COR-L47 (cell line): ENCODE measurements at regions not wholly inside any gene's neighbourhood (a gene's known extent, or its start where the extent isn't known, plus 50 kb on each side); places are given as distances from the start of the nearest gene placed in this dataset.

ENCODE experiments used
- DNase-seq: peaks from one replicate; lab custom pipeline; 2025; lab: John Stamatoyannopoulos, UW

- no peak for DNase-seq
Measured at GRCh38 chr2:67462738-67463496, 65.8 kb downstream of the ETAA1 start.

- peak; percentile 80 for DNase-seq
Measured at GRCh38 chr2:67463810-67464209, 66.7 kb downstream of the ETAA1 start.

GRCh38 chr2:67465623-67466022 lies 68.5 kb downstream of the ETAA1 start:
- DNase-seq = peak; percentile 56

GRCh38 chr2:67466734-67467133 lies 69.6 kb downstream of the ETAA1 start:
- no peak for DNase-seq

- no peak for DNase-seq
Measured at GRCh38 chr2:67471681-67472080, 74.5 kb downstream of the ETAA1 start.

GRCh38 chr2:67476809-67477790 lies 80.0 kb downstream of the ETAA1 start:
- DNase-seq = peak; percentile 47

GRCh38 chr2:67479261-67479660 lies 82.1 kb downstream of the ETAA1 start:
- DNase-seq = no peak

GRCh38 chr2:67485431-67485830 lies 88.3 kb downstream of the ETAA1 start:
- no peak for DNase-seq

- no peak for DNase-seq
Measured at GRCh38 chr2:67486041-67486796, 89.1 kb downstream of the ETAA1 start.

- no peak for DNase-seq
Measured at GRCh38 chr2:67487993-67488392, 90.9 kb downstream of the ETAA1 start.

GRCh38 chr2:67489396-67489795 lies 92.3 kb downstream of the ETAA1 start:
- no peak for DNase-seq

- DNase-seq = no peak
Measured at GRCh38 chr2:67498931-67499330, 101.8 kb downstream of the ETAA1 start.

- DNase-seq = no peak
Measured at GRCh38 chr2:67499989-67500388, 102.9 kb downstream of the ETAA1 start.

- no peak for DNase-seq
Measured at GRCh38 chr2:67500541-67500940, 103.4 kb downstream of the ETAA1 start.

GRCh38 chr2:67502346-67503065 lies 105.4 kb downstream of the ETAA1 start:
- DNase-seq = no peak

- no peak for DNase-seq
Measured at GRCh38 chr2:67503066-67503795, 106.1 kb downstream of the ETAA1 start.

- no peak for DNase-seq
Measured at GRCh38 chr2:67510745-67511144, 113.6 kb downstream of the ETAA1 start.

GRCh38 chr2:67514515-67514914 lies 117.4 kb downstream of the ETAA1 start:
- DNase-seq = no peak

GRCh38 chr2:67515056-67515455 lies 117.9 kb downstream of the ETAA1 start:
- no peak for DNase-seq

- DNase-seq = no peak
Measured at GRCh38 chr2:67515538-67515937, 118.4 kb downstream of the ETAA1 start.

GRCh38 chr2:67516362-67516761 lies 119.2 kb downstream of the ETAA1 start:
- no peak for DNase-seq
